NK-92 (cell line): ENCODE measurements at regions not wholly inside any gene's neighbourhood (a gene's known extent, or its start where the extent isn't known, plus 50 kb on each side); places are given as distances from the start of the nearest gene placed in this dataset.
"Not testable (repeated sequence)": the region's sequence is repeated elsewhere in the genome, so short reads cannot be mapped to it uniquely, and the experiment has no call there.

Source experiments
- DNase-seq: peaks from one replicate; lab custom pipeline; 2025; ENCODE audit not compliant: unreplicated experiment; lab: John Stamatoyannopoulos, UW

DNA sequence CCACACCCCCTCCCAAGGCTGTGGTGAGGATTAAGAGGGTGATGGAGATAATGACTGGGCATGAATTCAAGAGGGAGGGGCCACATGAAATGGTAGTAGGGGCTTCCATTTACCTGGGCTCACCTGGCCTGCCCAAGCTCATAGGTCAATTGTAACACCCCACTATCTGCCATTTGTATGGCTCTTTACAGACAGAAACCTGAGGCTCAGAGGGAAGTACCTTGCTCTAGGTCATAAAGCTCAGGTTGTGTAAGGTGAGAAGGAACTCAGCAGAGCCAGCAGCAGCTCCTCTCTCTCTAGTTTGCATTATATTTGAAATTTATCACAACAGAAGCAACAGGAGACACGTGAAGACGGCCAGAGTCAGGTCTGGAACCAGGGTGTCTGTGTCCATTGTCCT, 133.4 kb upstream of the ALDH1B1 start:
- DNase-seq = no peak

- no peak for DNase-seq
Observed at GRCh38 chr9:38257626-38258215, 134.8 kb upstream of the ALDH1B1 start.

GRCh38 chr9:38256461-38256860, 136.0 kb upstream of the ALDH1B1 start:
- no peak for DNase-seq

DNA sequence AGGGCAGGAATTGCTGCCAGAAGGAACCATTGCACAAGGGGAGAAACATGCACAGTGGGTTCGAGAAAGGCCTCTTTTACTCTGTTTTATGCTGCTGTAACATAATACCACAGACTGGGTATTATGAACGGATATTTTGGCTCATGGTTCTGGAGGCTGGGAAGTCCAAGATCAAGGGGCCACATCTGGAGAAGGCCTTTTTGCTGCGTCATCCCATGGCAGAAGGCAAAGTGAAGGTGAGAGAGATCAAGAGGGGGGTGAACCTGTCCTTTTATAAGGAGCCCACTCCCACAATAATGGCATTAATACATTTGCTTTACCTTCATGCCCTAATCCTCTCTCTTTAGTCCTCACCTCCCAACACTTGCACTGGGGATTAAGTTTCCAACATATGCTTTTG, 136.9 kb upstream of the ALDH1B1 start:
- no peak for DNase-seq

- no peak for DNase-seq
Observed at GRCh38 chr9:38254756-38255155, 137.7 kb upstream of the ALDH1B1 start.

GRCh38 chr9:38254151-38254550, 138.4 kb upstream of the ALDH1B1 start:
- no peak for DNase-seq

DNA sequence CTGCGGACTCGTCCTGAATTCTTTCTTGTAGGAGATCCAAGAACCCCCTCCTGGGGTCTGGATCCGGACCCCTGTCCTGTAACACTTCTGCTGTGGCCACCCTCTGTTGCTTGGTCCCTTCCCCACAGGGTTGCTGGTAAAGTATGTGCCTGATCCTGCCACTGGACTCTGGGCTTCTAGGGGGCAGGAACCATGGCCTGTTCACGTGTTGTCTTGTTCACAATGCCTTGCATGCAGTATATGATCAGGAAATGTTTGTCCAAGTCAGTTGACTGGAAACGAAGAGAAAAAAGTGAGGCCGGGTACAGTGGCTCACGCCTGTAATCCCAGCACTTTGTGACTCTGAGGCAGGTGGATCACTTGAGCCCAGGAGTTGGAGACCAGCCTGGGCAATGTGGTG, 139.3 kb upstream of the ALDH1B1 start:
- no peak for DNase-seq

DNA sequence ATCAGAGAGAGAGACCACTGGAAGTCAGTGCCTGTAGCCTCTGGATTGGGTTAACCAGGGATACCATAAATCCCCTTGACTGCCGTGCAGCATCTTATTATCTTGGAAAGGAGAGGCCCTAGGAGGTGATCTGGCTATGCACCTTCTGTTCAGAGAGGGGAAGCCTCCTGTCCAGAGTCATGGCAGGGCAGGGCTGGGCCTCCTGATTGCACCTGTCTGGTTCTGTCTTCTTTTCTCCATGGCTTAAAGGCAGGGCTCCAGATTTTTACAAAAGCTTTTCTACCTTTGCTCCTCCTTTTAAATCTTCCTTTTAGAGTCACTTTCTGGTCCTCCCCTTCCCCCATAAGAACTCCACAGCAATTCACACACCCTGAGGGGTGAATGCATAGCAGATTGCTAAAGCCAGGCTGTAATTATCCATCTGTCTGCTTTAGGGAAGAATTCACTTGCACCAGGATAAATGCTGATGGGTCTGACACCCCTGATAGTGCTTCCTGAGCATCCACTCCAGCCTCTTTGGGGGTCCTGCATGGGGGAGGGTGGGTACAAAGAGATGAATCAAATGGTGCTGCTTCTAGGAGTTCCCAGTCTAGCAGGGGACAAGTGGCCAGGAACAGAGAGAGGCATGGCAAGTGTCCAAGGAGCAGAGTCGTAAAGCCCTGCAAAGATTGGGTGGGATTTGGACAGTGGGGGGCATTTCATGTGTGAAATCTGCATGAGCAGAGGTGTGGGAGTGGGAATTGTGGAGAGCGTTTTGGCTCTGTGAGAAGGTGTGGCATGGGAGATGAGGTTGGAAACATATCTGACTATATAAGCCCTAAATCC, 141.3 kb upstream of the ALDH1B1 start:
- DNase-seq = no peak

- DNase-seq = no peak
Observed at GRCh38 chr9:38250279-38251035, 142.0 kb upstream of the ALDH1B1 start.

GRCh38 chr9:38249587-38250210, 142.8 kb upstream of the ALDH1B1 start:
- no peak for DNase-seq

DNA sequence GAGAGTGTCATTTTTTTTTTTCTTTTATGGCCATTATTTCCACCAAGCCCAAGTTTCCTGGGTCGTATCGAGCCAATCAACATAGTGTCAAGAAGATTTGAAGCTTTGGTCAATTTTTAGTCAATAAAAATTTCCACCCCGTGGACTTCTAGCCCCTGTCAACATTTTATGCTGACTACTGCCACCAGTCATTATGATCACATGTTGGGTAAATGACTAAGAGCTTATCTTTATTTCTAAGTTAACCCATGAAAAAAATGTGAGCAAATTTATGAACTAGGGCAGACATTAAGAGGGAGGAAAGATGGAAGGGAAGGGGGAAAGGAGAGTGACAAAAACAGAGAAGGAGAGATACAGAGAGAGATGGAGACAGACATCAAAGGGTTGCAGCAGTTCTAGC, 143.5 kb upstream of the ALDH1B1 start:
- no peak for DNase-seq

- DNase-seq = no peak
Observed at GRCh38 chr9:38246833-38247232, 145.7 kb upstream of the ALDH1B1 start.

- DNase-seq = no peak
Observed at GRCh38 chr9:38244971-38245370, 147.5 kb upstream of the ALDH1B1 start.

DNA sequence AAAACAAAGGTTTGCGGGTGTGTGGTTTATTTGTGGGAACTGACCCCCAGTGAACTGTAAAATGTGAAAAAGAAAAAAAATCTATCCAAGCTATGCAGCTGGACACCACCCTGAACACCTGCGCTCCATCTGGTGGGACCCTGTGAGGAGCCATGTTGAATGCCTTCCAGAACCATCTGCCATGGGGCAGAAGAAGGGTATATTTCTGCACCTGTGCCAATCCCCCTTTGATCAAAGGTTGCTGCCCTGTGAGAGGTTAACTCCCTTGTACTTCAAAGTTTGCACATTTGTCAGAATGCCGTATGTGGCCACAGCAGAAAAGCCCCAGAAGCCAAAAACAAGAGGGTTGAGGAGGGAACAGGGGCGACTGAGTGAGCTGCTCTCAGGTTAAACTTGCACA, 148.5 kb upstream of the ALDH1B1 start:
- DNase-seq = no peak

DNA sequence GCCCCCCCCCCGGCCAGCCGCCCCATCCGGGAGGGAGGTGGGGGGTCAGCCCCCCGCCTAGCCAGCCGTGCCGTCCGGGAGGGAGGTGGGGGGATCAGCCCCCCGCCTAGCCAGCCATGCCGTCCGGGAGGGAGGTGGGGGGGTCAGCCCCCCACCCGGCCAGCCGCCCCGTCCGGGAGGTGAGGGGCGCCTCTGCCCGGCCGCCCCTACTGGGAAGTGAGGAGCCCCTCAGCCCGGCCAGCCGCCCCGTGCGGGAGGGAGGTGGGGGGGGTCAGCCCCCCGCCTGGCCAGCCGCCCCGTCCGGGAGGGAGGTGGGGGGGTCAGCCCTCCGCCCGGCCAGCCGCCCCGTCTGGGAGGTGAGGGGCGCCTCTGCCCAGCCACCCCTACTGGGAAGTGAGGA, 150.4 kb upstream of the ALDH1B1 start:
- not testable (repeated sequence) for DNase-seq

- DNase-seq = no peak
Observed at GRCh38 chr9:38240051-38240450, 152.5 kb upstream of the ALDH1B1 start.

DNA sequence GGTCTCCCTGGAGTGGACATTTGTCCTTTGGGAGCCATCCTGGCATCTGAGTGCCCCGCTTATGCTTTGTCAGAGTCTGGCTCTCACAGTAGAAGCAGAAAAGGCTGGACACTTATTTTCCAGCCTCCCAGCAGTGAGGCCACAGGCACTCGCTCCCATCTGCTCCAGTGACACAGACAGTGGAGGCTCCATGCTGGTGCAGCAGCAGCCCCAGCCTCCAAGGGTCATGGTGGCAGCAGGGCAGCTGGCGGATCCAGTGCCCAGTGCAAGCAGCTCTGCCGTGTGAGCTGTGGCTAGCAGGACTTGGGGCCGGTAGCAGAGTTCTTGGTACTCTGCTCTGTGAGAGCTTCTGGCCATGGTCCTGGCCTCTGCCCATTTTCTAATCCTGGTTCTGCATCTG, 157.3 kb upstream of the ALDH1B1 start:
- DNase-seq = no peak

- no peak for DNase-seq
Observed at GRCh38 chr9:38234479-38235170, 157.9 kb upstream of the ALDH1B1 start.

DNA sequence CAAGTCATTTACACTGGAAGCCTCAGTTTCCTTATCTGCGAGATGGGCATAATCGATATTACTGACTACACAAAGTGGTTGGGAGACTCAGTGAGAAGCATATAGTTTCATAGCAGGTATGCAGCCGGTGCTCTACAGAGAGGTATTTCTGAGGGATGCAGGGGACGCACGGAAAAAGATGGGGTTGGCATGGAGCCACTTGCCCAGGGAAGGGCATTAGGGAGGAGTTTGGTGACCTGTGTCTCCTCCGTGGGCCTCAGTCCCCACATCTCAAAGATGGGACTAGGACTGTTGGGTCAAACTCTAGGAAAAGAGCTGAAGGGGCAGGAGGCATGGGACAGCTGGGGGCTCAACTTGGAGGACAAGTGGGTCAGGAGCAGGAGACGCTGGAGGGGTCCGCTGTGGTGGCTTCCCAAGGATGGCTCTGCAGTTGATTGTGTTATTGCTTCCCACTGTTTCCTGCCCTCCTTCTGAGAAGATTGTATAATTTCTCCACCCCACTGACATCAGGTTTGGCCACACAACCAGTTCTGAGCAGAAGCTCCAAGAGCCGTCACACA, 158.6 kb upstream of the ALDH1B1 start:
- DNase-seq = no peak

DNA sequence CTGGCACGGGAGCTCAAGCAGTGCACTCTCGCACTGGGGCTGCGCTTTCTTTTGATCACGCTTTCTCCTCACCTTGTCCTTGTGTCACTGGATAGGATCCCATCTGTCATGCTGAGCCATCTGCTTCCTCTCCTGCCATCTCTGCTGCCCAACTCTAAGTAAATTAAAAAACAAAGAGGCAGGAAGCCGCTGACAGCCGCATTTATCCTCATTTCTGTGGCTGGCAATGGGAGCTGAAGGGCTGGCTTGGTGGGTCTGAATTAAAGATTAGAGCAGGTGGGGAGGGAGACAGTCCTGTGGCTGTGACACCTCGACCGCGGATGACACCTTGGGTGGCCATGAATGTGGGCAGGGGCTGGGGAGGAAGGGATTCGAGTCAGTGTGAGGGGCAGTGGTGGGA, 159.2 kb upstream of the ALDH1B1 start:
- no peak for DNase-seq

DNA sequence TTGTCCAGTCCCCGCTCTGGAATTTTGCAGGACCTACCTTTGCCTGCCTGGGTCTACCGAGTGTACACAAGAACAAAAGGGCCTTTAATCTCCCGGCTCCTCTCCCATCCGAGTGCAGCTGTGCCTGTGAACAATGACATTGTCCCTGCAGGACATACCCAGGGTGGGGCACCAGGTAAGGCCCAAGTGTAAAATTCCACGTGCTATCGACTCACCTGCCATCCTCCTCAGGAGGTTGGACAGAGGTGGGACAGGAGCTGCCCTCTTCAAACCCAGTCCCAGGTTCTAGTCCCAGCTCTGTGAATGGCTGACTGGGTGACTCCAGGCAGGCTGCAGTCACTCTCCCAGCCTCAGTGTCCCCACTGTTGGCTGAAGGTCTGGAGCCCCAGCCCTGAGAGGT, 159.6 kb upstream of the ALDH1B1 start:
- DNase-seq = no peak
